Epithelial cell of esophagus (primary cell): ENCODE measurements at regions not wholly inside any gene's neighbourhood (a gene's known extent, or its start where the extent isn't known, plus 50 kb on each side); places are given as distances from the start of the nearest gene placed in this dataset.
"Not testable (repeated sequence)": the region's sequence is repeated elsewhere in the genome, so short reads cannot be mapped to it uniquely, and the experiment has no call there.

Experiments used
- DNase-seq: peaks from one replicate; pipeline ENCODE4 v3.0.0; 2010; ENCODE audit warnings: low read depth
- H3K4me3 ChIP-seq: 2 replicates; pipeline ENCODE4 v1.5.1; 2011; ENCODE audit warnings: mild to moderate bottlenecking, low read length, control low read depth
- TF ChIP-seq, protein P1 (sequence below): IDR thresholded peaks from 2 replicates; pipeline ENCODE4 v1.5.1; 2011; ENCODE audit warnings: low read depth, mild to moderate bottlenecking, low read length, control low read depth, inconsistent platforms; ENCODE audit not compliant: insufficient read depth; ENCODE audit errors: missing control alignments

DNA sequence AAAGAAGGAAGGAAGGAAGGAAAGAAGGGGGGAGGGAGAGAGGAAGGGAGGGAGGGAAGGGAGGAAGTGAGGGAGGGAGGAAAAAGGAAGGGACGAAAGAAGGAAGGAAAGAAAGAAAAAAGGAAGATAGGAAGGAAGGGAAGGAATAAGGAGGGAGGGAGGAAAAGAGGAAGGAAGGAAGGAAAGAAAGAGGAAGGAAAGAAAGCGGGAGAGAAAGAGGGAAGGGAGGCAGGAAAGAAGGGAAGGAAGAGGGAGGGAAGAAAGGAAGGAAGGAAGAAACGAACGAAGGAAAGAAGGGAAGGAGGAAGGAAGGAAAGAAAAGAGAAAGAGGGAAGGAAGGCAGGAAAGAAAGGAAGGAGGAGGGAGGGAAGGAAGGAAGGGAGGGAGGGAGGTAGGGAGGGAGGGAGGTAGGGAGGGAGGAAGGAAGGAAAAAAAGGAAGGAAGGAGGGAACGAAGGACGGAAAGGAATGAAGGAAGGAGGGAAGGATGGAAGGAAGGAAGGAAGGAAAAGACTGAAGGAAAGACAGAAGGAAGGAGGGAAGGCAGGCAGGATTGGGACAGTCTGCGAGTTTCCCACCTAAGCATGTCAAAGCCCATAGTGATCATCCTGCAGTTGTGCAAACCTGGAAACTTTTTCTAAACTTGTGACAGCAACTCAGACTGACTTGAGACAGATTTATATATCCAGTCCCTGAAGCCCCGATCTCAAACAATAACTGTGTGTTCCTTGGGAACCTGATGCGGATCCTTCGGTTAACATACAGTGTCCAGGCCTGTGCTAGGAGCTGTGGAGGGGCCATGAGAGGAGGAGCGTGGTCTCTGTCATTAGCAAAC lies 59.8 kb upstream of the IYD start:
- H3K4me3 ChIP-seq, result no peak overlapping the region
- TF ChIP-seq, protein P1, sequence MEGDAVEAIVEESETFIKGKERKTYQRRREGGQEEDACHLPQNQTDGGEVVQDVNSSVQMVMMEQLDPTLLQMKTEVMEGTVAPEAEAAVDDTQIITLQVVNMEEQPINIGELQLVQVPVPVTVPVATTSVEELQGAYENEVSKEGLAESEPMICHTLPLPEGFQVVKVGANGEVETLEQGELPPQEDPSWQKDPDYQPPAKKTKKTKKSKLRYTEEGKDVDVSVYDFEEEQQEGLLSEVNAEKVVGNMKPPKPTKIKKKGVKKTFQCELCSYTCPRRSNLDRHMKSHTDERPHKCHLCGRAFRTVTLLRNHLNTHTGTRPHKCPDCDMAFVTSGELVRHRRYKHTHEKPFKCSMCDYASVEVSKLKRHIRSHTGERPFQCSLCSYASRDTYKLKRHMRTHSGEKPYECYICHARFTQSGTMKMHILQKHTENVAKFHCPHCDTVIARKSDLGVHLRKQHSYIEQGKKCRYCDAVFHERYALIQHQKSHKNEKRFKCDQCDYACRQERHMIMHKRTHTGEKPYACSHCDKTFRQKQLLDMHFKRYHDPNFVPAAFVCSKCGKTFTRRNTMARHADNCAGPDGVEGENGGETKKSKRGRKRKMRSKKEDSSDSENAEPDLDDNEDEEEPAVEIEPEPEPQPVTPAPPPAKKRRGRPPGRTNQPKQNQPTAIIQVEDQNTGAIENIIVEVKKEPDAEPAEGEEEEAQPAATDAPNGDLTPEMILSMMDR, result no peak
- no peak for DNase-seq

DNA sequence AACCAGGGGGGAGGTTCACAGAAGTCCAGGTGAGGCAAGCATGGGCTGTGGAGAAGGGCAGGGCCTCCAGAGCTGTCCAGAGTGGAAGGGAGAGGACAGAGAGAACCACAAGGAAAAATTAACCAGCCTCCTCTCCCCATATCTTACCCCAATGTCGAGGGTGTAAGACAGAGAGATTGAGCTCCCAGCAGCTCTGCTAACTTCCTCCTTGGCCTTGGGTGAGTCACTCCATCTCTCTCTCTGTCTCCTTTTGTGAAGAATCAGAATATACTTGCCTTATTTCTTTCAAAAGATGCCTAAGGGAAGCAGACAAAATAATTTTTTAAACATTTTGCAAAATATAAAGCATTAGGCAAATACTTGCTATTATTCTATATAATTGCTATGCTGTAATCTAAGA lies 58.3 kb upstream of the IYD start:
- TF ChIP-seq, protein P1, result no peak
- H3K4me3 ChIP-seq, result no peak overlapping the region
- DNase-seq, result peak; percentile 50

DNA sequence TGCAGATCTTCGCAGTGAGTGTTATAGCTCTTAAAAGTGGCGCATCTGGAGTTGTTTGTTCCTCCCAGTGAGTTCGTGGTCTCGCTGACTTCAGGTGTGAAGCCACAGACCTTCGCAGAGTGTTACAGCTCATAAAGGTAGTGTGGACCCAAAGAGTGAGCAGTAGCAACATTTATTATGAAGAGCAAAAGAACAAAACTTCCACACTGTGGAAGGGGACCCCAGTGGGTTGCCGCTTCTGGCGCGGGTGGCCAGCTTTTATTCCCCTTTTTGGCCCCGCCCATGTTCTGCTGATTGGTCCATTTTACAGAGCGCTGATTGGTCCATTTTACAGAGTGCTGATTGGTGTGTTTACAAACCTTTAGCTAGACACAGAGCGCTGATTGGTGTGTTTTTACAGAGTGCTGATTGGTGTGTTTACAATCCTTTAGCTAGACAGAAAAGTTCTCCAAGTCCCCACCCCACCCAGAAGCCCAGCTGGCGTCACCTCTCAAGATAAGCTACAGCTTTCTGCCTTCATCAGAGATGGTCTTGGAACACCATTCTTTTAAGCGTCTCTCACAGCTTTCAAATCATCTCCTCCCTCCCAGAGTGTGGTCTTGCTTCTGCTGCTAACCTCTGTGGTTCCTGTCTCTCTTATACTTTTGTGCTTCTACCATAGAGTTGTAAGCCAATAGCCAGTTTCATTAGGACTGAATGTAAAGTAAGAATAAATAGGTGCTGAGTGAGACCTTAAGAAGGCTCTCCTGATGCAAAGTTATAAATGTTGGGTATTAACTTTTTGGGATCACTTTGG lies 57.5 kb upstream of the IYD start:
- not testable (repeated sequence) for H3K4me3 ChIP-seq, DNase-seq

DNA sequence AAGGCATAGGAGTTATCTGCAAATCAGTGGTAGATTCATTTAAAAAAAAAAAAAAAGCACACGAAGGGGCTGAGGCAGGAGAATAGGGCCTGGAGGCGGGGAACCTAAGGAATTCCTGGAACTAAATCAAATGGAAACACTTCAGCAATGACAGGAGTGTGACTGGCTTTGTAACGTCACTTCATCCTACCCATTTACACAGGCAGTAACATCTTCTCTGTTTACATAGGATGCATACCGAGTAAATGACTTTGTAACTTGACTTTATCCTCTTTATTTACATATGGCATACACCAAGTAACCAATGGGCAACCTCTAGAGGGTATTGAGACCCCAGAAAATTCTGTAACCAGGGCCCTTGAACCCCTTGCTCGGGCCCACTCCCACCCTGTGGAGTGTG lies 56.4 kb upstream of the IYD start:
- no peak overlapping the region for H3K4me3 ChIP-seq
- TF ChIP-seq, protein P1, result no peak
- DNase-seq, result peak; percentile 43

DNA sequence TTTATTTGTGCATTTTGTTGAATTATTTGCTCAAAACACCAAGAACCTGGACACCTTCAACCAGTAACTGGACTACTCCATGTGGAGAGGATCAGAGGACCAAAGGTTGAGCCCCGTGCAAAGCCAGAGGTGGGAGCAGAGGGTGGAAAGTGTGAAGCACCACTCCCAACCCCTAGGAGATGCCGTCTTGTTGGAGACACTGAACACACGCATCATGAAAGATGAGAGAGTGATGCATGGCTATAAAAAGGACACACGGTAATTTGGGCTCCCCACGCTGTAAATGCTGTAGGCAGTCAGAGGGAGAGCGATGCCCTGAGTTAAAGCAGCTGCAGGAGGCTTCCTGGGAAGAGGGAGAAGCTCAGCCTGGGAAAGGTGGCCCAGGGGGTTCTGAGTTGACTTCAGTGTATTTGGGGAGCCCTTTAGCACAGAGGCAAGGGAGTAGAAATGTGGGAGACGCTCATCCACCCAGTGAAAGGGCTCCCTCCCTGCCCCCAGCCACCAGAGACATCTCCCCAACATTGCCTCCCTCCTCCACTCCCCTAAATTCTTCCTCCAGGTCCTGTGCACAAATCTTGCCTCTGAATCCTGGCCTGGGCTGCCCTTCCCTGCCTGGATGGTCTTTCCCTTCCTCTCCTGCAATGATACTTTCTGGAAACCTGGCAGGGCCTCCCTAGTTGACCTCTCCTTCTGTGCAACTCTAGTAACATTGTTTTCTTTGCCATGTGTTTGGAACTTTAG lies 55.8 kb upstream of the IYD start:
- DNase-seq, result no peak
- TF ChIP-seq, protein P1, result no peak
- no peak overlapping the region for H3K4me3 ChIP-seq

DNA sequence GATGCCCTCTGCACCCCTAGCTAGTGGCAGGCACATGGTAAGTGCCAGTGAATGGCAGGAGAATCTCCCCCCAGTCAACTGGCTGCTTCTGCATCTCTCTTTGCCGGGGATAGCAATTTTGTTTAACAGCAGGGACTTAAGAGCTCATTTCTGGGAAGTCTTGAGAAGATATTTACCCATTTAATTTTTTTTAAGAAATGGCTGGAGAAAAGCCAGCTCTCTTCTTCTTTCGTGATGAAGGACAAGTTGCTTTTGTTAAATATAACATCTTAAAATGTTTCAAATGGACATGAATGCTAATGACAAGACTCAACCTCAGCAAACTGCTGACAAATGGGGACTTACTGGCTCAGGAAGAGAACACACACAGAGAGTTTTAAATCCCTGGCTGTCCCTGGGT lies 55.0 kb upstream of the IYD start:
- TF ChIP-seq, protein P1, result no peak
- DNase-seq, result no peak

More for the DNA sequence above, 55.0 kb upstream of the IYD start:
- no peak overlapping the region for H3K4me3 ChIP-seq
